ENCODE measurements at regions not wholly inside any gene's neighbourhood (a gene's known extent, or its start where the extent isn't known, plus 50 kb on each side); places are given as distances from the start of the nearest gene placed in this dataset.

DNA sequence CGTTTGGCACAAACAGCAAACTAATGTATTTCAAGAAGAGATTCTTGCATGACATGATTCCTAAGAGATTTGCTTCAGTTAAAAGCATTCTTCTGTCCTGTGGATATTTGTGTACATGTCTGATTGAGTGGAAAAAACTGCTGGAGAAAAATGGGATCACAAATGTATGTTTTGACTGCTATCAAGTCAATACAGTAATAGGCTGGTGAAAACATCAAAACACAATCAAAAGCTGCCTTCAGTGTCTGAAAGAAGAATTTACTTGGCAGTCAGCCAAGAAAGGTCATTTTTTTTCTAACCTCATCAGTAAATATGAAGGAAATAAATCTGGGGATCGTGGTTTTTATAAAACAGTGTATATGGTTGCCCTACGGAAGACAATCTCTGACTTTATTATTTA lies 1214.8 kb downstream of the NSUN3 start:
- Mint-ChIP-seq H3K9me3 (peaks cover 5% of the 10 kb centered on the region), H3K36me3 (no peaks in the 10 kb centered on the region), H3K27ac (no peak overlapping the region), H3K4me3 (no peak overlapping the region), H3K27me3 (no peaks in the 10 kb centered on the region), H3K4me1 (ENCODE audit: low read depth in 2 of 2) (no peaks in the 10 kb centered on the region)
- DNase-seq (ENCODE audit: low spot score), result no peak
- ATAC-seq, result no peak

- no peak overlapping the region for H3K4me3 Mint-ChIP-seq
- no peak overlapping the region for H3K27ac Mint-ChIP-seq
- no peaks in the 10 kb centered on the region for H3K4me1 Mint-ChIP-seq (ENCODE audit: low read depth in 2 of 2)
- peaks cover 3% of the 10 kb centered on the region for H3K9me3 Mint-ChIP-seq
- no peak for ATAC-seq
- H3K36me3 Mint-ChIP-seq, result no peaks in the 10 kb centered on the region
- DNase-seq (ENCODE audit: low spot score), result no peak
- no peaks in the 10 kb centered on the region for H3K27me3 Mint-ChIP-seq
Observed at GRCh38 chr3:95280711-95281352, 1218.0 kb downstream of the NSUN3 start.

DNA sequence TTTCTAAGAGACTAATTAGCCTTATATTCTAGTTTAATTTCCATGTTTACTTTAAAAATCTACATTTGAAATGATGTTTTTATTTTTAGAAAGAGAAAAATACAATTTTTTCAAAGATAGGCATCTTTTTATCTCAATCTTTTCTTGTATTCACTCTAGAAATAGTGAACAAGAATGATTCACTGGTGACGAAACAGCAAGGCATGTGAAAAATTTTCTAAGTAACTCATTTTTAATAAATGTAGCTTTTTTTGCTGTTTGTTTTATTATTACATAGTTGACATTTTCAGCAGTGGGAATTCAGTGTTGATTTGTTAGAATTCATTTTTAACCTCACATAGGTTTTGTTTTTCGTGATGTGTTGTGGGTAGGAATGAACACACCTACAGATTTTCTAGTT lies 1226.4 kb downstream of the NSUN3 start:
- no peaks in the 10 kb centered on the region for H3K27me3 Mint-ChIP-seq
- peaks cover 18% of the 10 kb centered on the region for H3K9me3 Mint-ChIP-seq
- ATAC-seq, result no peak
- no peak overlapping the region for H3K27ac Mint-ChIP-seq
- no peak overlapping the region for H3K4me3 Mint-ChIP-seq
- DNase-seq (ENCODE audit: low spot score), result no peak
- peaks cover 12% of the 10 kb centered on the region for H3K36me3 Mint-ChIP-seq
- no peaks in the 10 kb centered on the region for H3K4me1 Mint-ChIP-seq (ENCODE audit: low read depth in 2 of 2)

- H3K27me3 Mint-ChIP-seq, result no peaks in the 10 kb centered on the region
- H3K36me3 Mint-ChIP-seq, result peaks cover 5% of the 10 kb centered on the region
- H3K27ac Mint-ChIP-seq, result no peak overlapping the region
- no peak overlapping the region for H3K4me3 Mint-ChIP-seq
- ATAC-seq, result no peak
- H3K9me3 Mint-ChIP-seq, result peaks cover 13% of the 10 kb centered on the region
- no peak for DNase-seq (ENCODE audit: low spot score)
- no peaks in the 10 kb centered on the region for H3K4me1 Mint-ChIP-seq (ENCODE audit: low read depth in 2 of 2)
Observed at GRCh38 chr3:95297581-95297980, 1234.7 kb downstream of the NSUN3 start.

- H3K36me3 Mint-ChIP-seq, result no peaks in the 10 kb centered on the region
- no peak overlapping the region for H3K27ac Mint-ChIP-seq
- H3K4me3 Mint-ChIP-seq, result no peak overlapping the region
- DNase-seq (ENCODE audit: low spot score), result no peak
- H3K27me3 Mint-ChIP-seq, result no peaks in the 10 kb centered on the region
- peaks cover 9% of the 10 kb centered on the region for H3K9me3 Mint-ChIP-seq
- ATAC-seq, result no peak
- no peaks in the 10 kb centered on the region for H3K4me1 Mint-ChIP-seq (ENCODE audit: low read depth in 2 of 2)
Observed at GRCh38 chr3:95302044-95302443, 1239.2 kb downstream of the NSUN3 start.

DNA sequence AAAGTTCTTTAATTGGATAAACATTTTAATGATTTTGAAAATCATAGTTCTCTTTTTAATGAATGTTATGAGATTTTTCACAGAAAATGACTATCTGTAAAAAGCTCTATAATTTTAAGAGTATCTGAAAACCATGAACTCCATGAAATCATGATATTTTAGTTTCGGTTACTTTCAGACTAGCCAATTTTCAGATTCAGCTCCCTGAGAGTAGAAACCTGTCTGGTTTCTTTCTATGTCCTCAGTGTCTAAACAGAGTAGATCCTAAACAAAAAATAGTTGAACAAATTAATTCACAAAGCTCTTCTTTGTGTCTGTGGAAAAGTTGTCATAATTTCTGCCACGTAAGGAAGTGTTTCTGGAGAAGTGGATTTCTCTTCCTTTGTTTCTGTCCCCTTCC lies 1247.7 kb downstream of the NSUN3 start:
- H3K9me3 Mint-ChIP-seq, result peaks cover 11% of the 10 kb centered on the region

DNA sequence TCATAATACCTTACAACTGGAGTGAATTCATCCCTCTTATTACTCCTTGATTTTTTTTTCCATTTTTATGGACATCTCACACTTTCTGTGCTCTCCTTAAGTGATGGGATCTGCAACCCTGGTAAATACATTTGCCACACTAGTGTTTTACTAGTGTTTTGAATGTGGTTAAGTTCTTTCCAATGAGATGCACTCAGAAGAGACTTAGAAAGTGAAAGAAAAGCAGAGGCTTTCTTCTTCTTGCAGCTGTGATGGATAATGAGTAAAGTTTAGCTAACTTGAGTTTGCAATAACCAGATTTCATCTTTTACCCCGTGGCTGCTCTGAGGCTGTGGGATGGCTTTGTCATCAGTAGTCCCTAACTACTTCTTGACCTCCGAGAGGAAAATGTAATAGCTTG lies 1248.4 kb downstream of the NSUN3 start:
- DNase-seq (ENCODE audit: low spot score) (no peak), ATAC-seq (no peak)
- Mint-ChIP-seq H3K36me3 (no peaks in the 10 kb centered on the region), H3K9me3 (peaks cover 11% of the 10 kb centered on the region), H3K27ac (no peak overlapping the region), H3K27me3 (no peaks in the 10 kb centered on the region), H3K4me1 (ENCODE audit: low read depth in 2 of 2) (no peaks in the 10 kb centered on the region), H3K4me3 (no peak overlapping the region)

More for the DNA sequence above, 1247.7 kb downstream of the NSUN3 start:
- DNase-seq (ENCODE audit: low spot score), result no peak
- no peaks in the 10 kb centered on the region for H3K36me3 Mint-ChIP-seq
- no peak for ATAC-seq
- H3K4me3 Mint-ChIP-seq, result no peak overlapping the region
- no peaks in the 10 kb centered on the region for H3K4me1 Mint-ChIP-seq (ENCODE audit: low read depth in 2 of 2)
- H3K27me3 Mint-ChIP-seq, result no peaks in the 10 kb centered on the region
- H3K27ac Mint-ChIP-seq, result no peak overlapping the region

DNA sequence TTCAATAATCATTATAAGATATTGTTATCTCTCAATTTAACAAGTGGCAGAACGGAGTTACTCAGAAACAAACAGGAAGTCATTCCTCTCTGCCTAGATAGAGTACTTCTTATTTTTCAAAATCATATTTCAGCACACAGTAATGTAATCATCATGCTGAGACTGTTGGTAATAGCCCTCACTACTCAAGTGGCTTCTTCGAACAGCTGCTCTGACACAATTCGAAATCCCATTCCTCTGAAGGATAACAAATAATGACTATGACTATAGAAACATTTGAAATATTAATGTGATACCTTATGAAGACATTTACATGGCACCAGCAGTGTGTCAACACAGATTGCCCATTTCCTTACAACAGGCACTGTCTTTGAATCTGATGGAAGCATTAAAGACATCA lies 1249.8 kb downstream of the NSUN3 start:
- no peak for ATAC-seq
- Mint-ChIP-seq H3K9me3 (peaks cover 12% of the 10 kb centered on the region), H3K4me3 (no peak overlapping the region), H3K4me1 (ENCODE audit: low read depth in 2 of 2) (no peaks in the 10 kb centered on the region), H3K27me3 (no peaks in the 10 kb centered on the region), H3K27ac (no peak overlapping the region), H3K36me3 (no peaks in the 10 kb centered on the region)
- no peak for DNase-seq (ENCODE audit: low spot score)

- Mint-ChIP-seq H3K4me3 (no peak overlapping the region), H3K27me3 (no peaks in the 10 kb centered on the region), H3K27ac (no peak overlapping the region), H3K4me1 (ENCODE audit: low read depth in 2 of 2) (no peaks in the 10 kb centered on the region), H3K9me3 (peaks cover 4% of the 10 kb centered on the region), H3K36me3 (no peaks in the 10 kb centered on the region)
- DNase-seq (ENCODE audit: low spot score) (no peak), ATAC-seq (no peak)
Observed at GRCh38 chr3:95319921-95320494, 1257.1 kb downstream of the NSUN3 start.

DNA sequence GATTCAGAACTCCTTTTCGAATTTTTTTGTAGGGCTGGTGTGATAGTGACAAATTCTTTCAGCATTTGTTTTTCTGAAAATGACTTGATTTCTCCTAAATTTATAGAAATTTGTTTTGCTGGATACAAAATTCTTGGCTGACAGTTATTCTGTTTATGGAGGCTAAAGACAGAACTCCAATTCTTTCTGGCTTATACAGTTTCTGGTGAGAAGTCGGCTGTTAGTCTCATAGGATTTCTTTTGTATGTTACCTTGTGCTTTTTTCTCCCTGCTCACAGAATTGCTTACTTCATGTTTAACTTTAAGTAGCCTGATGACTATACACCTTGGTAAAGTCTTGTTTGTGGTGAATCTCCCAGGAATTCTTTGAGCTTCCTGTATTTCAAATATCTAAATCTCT lies 1264.6 kb downstream of the NSUN3 start:
- DNase-seq (ENCODE audit: low spot score) (no peak), ATAC-seq (no peak)
- Mint-ChIP-seq H3K9me3 (peaks cover 7% of the 10 kb centered on the region), H3K4me1 (ENCODE audit: low read depth in 2 of 2) (no peaks in the 10 kb centered on the region), H3K27ac (no peak overlapping the region), H3K27me3 (no peaks in the 10 kb centered on the region), H3K4me3 (no peak overlapping the region), H3K36me3 (peaks cover 6% of the 10 kb centered on the region)

DNA sequence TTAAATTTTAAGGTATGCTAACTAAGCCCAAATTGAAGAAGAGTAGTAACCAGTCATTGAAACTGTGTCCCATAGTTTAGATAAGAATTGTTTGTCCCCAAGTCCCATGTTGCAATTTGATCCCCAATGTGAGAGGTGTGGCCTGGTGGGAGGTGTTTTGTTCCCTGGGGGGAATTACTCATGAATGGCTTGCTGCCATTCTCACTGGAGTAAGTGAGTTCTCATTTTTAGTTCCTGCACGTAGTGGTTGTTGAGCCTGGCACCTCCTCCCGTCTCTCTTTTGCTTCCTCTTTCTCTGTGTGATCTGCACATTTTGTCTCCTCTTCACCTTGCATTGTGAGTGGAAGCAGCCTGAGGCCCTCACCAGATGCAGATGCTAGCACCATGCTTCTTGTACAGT lies 1271.0 kb downstream of the NSUN3 start:
- Mint-ChIP-seq H3K27me3 (no peaks in the 10 kb centered on the region), H3K9me3 (peaks cover 6% of the 10 kb centered on the region), H3K36me3 (no peaks in the 10 kb centered on the region), H3K4me3 (no peak overlapping the region), H3K4me1 (ENCODE audit: low read depth in 2 of 2) (no peaks in the 10 kb centered on the region), H3K27ac (no peak overlapping the region)
- ATAC-seq (no peak), DNase-seq (ENCODE audit: low spot score) (no peak)

DNA sequence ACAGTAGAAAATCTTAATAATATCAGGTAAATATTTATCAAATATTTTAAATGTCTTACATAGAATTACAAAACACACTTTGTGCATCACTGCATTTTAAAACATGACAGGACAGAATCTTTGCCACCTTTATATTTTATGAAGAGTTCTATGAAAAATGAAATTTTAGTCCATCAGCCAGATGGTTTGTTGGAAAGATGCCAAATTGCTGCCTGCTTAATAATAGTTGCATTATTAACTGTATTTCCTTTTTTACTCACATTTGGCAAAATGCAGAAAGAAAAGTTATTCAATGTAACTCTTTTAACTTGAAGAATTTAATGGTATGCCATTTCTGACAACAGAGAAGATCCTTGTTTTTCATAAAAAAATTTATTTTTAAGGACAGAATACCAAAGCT lies 1271.6 kb downstream of the NSUN3 start:
- ATAC-seq (no peak), DNase-seq (ENCODE audit: low spot score) (no peak)
- Mint-ChIP-seq H3K27ac (no peak overlapping the region), H3K4me1 (ENCODE audit: low read depth in 2 of 2) (no peaks in the 10 kb centered on the region), H3K9me3 (peaks cover 6% of the 10 kb centered on the region), H3K4me3 (no peak overlapping the region), H3K27me3 (no peaks in the 10 kb centered on the region), H3K36me3 (no peaks in the 10 kb centered on the region)

- no peak overlapping the region for H3K4me3 Mint-ChIP-seq
- H3K27ac Mint-ChIP-seq, result no peak overlapping the region
- H3K36me3 Mint-ChIP-seq, result no peaks in the 10 kb centered on the region
- no peaks in the 10 kb centered on the region for H3K4me1 Mint-ChIP-seq (ENCODE audit: low read depth in 2 of 2)
- DNase-seq (ENCODE audit: low spot score) (no peak), ATAC-seq (no peak)
- H3K27me3 Mint-ChIP-seq, result no peaks in the 10 kb centered on the region
- peaks cover 9% of the 10 kb centered on the region for H3K9me3 Mint-ChIP-seq
Observed at GRCh38 chr3:95335517-95335916, 1272.7 kb downstream of the NSUN3 start.

DNA sequence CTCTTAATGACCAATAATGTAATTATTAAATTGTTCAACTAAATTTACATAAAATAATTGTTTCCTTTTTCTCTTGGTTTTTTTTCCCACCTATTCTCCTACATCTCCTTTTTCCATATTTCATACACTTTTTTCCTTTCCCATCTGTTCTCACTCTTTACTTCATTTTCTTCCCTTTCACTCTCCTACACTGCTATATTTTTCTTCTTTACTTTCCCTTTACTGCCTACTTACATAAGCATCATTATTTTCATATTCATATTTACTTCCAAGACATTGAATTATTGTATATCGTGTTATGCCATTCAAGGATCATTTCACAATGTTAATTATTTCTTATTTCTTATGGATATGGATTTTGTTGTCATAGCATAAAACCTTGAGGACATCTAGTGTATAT lies 1275.6 kb downstream of the NSUN3 start:
- ATAC-seq (no peak), DNase-seq (ENCODE audit: low spot score) (no peak)
- Mint-ChIP-seq H3K36me3 (no peaks in the 10 kb centered on the region), H3K27ac (no peak overlapping the region), H3K4me3 (no peak overlapping the region), H3K9me3 (peaks cover 8% of the 10 kb centered on the region), H3K4me1 (ENCODE audit: low read depth in 2 of 2) (no peaks in the 10 kb centered on the region), H3K27me3 (no peaks in the 10 kb centered on the region)

GRCh38 chr3:95341314-95341713 lies 1278.5 kb downstream of the NSUN3 start:
- DNase-seq (ENCODE audit: low spot score) (no peak), ATAC-seq (no peak)
- no peak overlapping the region for H3K4me3 Mint-ChIP-seq
- H3K9me3 Mint-ChIP-seq, result peaks cover 13% of the 10 kb centered on the region
- H3K27ac Mint-ChIP-seq, result no peak overlapping the region
- H3K4me1 Mint-ChIP-seq (ENCODE audit: low read depth in 2 of 2), result no peaks in the 10 kb centered on the region
- H3K27me3 Mint-ChIP-seq, result no peaks in the 10 kb centered on the region
- H3K36me3 Mint-ChIP-seq, result no peaks in the 10 kb centered on the region
